ENCODE measurements at regions not wholly inside any gene's neighbourhood (a gene's known extent, or its start where the extent isn't known, plus 50 kb on each side); places are given as distances from the start of the nearest gene placed in this dataset.

- TF ChIP-seq CTCF (IDR thresholded peaks at IDR 0.05 in 2 of 3, conservative IDR thresholded peaks at IDR 0.05 in 1 of 3; ENCODE audit: borderline replicate concordance in 1 of 3, insufficient read depth in 1 of 3, low read depth in 2 of 3, low read length in 2 of 3) (no peak), ELF1 (IDR thresholded peaks at IDR 0.05; ENCODE audit: borderline replicate concordance, low read depth) (no peak)
These were observed 131.7 kb downstream of the CTTN start for GRCh38 chr11:70530010-70530409.
